MG63 (cell line): ENCODE measurements at regions not wholly inside any gene's neighbourhood (a gene's known extent, or its start where the extent isn't known, plus 50 kb on each side); places are given as distances from the start of the nearest gene placed in this dataset.

Experiments used
- DNase-seq: peaks from one replicate; pipeline ENCODE4 v3.0.0-alpha.2; 2020
- H3K27me3 ChIP-seq: fragments of 250-450 bp; sonication (Bioruptor Pico); 2 replicates; pipeline ENCODE4 v1.5.1; 2020; ENCODE audit warnings: mild to moderate bottlenecking, moderate library complexity
- H3K36me3 ChIP-seq: fragments of 250-450 bp; sonication (Bioruptor Pico); 2 replicates; pipeline ENCODE4 v1.5.1; 2020; ENCODE audit warnings: mild to moderate bottlenecking, moderate library complexity
- H3K4me3 ChIP-seq: fragments of 250-450 bp; sonication (Bioruptor Pico); 2 replicates; pipeline ENCODE4 v1.5.1; 2020; ENCODE audit warnings: mild to moderate bottlenecking, moderate library complexity
- H3K9me3 ChIP-seq: fragments of 250-450 bp; sonication (Bioruptor Pico); 2 replicates; pipeline ENCODE4 v1.5.1; 2020; ENCODE audit warnings: mild to moderate bottlenecking, moderate library complexity

DNA sequence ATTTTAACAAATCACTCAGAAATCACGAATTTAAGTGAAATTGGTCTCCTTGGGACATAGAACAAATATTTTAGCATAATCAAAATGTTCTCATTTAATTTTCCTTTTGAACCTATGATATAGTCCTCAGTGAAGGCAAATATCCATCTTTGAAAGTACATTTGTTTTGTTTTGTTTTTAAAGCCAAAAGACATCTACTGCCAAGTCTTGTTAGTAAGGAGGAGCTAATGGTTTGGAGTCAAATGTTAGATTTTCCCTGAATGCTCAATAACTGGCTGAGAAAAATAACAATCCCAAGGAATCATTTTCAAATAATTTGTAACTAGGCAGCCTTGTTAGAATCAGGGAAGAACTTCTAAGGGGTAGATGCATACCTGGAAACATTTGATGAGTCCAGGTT lies 302.9 kb upstream of the MAF start:
- Histone ChIP-seq H3K36me3 (no peaks in the 10 kb centered on the region), H3K9me3 (no peaks in the 10 kb centered on the region), H3K4me3 (no peak overlapping the region), H3K27me3 (no peaks in the 10 kb centered on the region)
- no peak for DNase-seq

DNA sequence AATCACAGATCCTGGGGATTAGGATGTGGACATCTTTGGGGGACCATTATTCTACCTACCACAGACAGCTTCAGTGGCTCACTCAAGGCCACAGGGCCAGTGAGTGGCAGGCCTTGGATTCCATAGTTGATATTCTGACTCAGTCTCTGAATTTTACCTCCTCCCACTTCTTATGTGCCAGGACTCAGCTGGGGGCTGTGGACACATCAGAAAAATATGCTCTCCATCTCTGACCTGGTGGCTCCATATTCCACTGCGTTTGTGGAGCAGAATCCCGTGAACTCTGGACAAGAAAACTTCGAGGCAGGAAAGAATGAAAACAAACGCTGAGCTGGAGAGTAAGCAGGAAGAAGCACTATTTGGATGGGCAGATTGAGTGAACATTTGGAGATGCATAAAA lies 301.8 kb upstream of the MAF start:
- Histone ChIP-seq H3K27me3 (no peaks in the 10 kb centered on the region), H3K4me3 (no peak overlapping the region), H3K36me3 (no peaks in the 10 kb centered on the region), H3K9me3 (no peaks in the 10 kb centered on the region)
- DNase-seq = peak; percentile 3

DNA sequence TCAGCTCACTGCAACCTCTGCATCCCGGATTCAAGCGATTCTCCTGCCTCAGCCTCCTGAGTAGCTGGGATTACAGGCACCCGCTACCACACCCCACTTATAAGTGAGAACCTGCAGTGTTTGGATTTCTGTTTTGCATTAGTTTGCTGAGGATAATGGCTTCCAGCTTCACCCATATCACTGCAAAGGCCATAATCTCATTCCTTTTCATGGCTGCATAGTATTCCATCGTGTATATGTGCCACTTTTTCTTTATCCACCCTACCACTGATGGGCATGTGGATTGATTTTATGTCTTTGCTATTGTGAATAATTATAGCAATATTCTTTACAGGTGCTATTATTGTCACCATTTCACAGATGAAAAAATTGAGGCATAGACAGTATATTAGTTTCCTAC lies 301.0 kb upstream of the MAF start:
- Histone ChIP-seq H3K9me3 (no peaks in the 10 kb centered on the region), H3K4me3 (no peak overlapping the region), H3K27me3 (no peaks in the 10 kb centered on the region), H3K36me3 (no peaks in the 10 kb centered on the region)
- DNase-seq = no peak

DNA sequence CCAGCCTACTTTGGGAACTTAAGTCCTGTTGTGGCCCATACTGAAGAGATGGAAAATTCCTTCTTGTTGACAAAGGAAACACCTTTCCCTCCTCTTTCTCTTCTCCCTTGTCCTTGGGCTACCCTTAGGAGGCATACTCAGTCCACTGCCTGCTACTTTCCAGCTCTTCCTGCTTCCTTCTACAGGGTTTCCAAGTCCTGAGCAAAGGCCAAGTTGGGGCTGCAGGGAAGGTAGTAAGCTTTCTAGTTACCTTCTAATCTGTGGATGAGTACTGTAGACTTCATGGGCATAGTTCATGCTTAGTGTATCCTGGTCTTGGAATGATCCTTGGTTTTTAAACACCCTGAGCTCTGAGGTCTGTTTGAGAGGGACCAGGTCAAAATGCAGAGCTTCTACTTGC lies 299.2 kb upstream of the MAF start:
- DNase-seq = no peak

DNA sequence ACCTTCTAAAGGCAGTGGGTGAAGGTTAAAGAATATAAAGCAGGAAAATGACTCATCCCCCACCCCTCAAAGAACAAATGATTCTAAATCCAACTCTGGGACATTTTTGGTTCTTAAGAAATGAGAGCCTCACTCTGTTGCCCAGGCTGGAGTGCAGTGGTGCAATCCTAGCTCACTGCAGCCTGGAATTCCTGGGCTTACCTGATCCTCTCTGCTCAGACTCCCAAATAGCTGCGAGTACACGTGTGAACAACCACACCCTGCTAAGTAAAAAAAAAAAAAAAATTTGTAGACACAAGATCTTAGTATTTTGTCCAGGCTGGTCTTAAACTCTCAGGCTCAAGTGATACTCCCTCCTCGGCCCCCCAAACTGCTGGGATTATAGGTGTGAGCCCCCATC lies 298.8 kb upstream of the MAF start:
- no peaks in the 10 kb centered on the region for H3K9me3 ChIP-seq
- DNase-seq = no peak
- no peaks in the 10 kb centered on the region for H3K36me3 ChIP-seq
- no peak overlapping the region for H3K4me3 ChIP-seq
- H3K27me3 ChIP-seq = no peaks in the 10 kb centered on the region

More for the DNA sequence above, 299.2 kb upstream of the MAF start:
- Histone ChIP-seq H3K36me3 (no peaks in the 10 kb centered on the region), H3K27me3 (no peaks in the 10 kb centered on the region), H3K9me3 (no peaks in the 10 kb centered on the region), H3K4me3 (no peak overlapping the region)

DNA sequence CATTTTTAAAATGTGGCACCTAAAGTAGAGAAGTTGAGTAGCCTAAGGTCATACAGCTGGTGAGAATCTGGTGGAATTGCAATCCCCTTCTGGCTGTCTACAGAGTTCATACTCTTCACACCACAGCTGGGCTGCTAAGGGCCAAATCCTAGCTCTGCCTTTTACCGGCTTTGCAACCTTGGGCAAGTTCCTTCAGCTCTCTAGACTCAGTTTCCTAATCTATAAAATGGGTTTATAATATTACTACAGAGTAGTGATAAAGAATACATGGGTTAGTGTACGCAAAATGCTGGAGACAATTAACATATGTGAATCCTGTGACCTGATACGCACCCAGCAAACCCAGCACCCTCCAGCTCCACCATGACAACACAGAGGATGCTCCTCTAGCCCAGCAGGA lies 298.2 kb upstream of the MAF start:
- Histone ChIP-seq H3K9me3 (no peaks in the 10 kb centered on the region), H3K4me3 (no peak overlapping the region), H3K27me3 (no peaks in the 10 kb centered on the region), H3K36me3 (no peaks in the 10 kb centered on the region)
- DNase-seq = no peak

DNA sequence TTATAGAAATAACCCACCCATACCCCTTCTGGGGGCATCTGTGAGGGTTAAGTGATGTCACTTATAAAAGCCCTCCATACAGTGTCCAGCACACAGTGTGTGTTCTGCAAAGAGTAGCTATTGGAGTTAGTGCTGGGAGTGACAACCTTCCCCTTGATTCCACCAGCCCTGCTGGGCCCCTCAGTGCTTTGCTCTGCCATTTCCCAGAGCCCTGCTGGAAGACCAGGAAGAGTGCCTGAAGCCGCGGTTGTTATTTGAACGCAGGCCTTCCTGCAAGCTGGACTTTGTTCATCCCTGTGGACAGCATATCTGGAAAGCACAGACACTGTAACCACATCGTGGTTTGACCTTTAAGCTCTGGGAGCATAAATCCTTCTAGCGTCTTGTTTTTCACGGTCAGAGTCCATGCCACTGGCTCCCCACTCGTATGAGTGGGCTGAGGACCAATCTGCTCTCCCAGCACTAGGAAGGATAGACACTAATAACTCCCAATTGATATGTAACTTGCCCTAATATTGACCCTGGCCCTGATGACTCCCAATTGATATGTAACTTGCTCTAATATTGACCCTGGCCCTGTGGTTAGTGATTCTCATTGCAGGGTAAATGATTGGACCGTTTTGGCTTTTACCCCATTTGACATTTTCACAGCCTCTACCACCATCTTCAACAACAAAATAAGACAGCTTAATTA lies 297.1 kb upstream of the MAF start:
- DNase-seq = no peak
- no peak overlapping the region for H3K4me3 ChIP-seq
- no peaks in the 10 kb centered on the region for H3K27me3 ChIP-seq
- no peaks in the 10 kb centered on the region for H3K36me3 ChIP-seq
- H3K9me3 ChIP-seq = no peaks in the 10 kb centered on the region

DNA sequence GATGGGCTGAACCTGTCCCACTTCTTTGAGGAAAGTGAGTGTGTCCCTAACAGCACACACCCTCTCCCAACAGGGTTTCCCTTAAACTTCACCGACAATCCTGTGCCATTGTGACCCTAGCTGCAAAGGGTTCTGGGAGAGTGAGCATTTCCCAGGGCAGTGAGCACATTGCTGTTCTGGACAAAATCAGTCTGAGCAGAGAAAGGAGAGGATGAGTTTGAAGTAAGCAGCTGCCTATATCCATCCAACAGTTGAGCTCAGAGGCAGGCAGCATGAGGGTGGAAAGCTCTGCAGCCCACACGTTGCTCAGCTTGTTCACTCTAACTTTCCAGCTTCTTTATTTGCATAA lies 296.5 kb upstream of the MAF start:
- Histone ChIP-seq H3K9me3 (no peaks in the 10 kb centered on the region), H3K4me3 (no peak overlapping the region), H3K27me3 (no peaks in the 10 kb centered on the region), H3K36me3 (no peaks in the 10 kb centered on the region)
- DNase-seq = no peak

DNA sequence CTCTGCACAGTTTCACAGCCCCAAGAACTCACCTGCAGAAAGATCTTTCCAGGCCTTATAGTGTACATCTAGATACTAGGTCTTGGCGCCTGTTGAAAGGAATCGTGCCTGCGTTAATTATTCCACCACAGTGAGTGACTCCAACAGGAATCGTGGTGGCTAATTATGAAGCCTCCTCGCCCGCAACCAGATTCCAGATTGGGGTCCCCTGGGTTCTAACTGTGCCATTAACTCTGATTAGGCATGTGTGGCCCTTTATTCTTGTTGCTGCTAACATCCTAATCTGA lies 295.3 kb upstream of the MAF start:
- no peak overlapping the region for H3K4me3 ChIP-seq
- no peaks in the 10 kb centered on the region for H3K36me3 ChIP-seq
- DNase-seq = no peak
- H3K9me3 ChIP-seq = no peaks in the 10 kb centered on the region
- no peaks in the 10 kb centered on the region for H3K27me3 ChIP-seq

DNA sequence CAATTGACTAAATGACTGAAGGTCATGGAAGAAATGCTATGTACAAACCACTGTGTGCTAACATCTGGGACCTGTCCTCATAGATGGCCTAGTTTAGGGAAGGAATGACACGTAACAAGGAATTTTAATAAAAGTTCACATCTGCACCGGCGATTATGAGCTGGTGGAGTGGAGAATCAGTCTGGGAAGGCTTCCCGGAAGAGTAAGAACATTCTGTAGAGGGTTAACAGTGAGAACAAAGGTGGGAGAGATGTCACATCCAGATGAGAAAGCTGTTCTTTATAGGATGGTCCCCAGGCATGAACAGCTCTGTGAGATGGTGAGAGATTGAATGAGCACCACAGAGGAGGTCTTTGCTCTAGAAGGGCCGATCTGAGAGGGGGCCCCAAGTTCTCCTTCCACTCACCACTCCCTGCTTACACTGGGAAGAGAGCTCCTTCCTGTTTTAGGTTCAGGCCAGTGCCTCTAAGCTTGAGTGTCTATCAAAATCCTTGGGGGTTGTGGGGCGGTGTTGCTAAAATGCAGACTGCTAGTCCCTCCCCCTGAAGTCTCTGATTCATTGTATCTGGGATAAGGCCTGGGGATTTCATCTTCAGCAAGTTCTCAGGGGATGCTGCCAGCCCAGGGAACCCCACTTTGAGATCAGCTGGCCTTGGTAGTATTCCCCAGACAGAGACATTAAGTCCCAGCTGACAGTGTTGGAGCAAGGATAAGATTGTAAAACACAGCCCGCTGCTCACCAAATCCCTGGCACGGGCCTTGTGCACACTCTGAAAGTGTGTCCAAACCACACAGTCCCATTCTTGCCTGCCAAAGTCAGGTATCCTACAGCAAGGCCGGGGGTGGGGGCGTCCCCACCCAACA lies 294.7 kb upstream of the MAF start:
- no peaks in the 10 kb centered on the region for H3K27me3 ChIP-seq
- no peak for DNase-seq
- H3K9me3 ChIP-seq = no peaks in the 10 kb centered on the region
- no peak overlapping the region for H3K4me3 ChIP-seq
- H3K36me3 ChIP-seq = no peaks in the 10 kb centered on the region

DNA sequence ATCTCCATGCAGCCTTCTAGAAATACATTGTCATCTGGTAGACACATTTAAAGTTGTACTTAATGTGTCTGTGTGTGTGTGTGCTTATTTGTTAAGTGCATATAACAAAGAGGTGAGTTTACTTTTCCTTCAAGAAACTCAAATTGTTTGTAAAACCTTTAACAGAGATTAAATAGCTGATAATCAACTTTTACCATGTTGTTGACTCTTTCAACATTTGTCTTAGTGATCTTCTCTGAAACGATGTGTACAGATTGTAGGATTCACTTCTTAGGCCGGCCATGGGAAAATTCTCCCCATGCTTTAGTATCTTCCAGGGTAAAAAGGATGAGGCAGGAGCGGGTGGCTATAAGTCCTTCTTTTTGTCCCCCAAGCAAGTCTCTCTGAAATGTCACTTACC lies 292.9 kb upstream of the MAF start:
- no peak for DNase-seq
- Histone ChIP-seq H3K9me3 (no peaks in the 10 kb centered on the region), H3K36me3 (no peaks in the 10 kb centered on the region), H3K27me3 (no peaks in the 10 kb centered on the region), H3K4me3 (no peak overlapping the region)

DNA sequence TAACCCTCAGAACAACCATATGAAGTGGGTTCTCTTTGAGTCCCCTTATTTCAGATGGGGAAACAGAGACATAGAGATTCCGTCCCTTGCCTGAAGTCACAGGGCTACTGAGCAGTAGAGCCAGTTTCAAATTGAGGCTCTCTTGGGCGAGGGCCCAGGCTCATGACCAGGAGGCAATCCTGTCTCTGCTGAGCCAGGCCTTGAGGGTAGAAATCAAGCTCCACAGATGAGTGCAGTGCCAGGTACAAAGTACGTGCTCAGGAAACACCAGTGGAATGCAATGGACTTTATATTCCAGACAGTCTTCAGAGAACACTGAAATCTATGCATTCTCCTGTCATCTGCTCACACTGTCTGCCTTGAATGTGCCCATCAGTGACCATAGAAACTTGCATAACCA lies 291.7 kb upstream of the MAF start:
- DNase-seq = no peak
- no peaks in the 10 kb centered on the region for H3K9me3 ChIP-seq
- no peaks in the 10 kb centered on the region for H3K27me3 ChIP-seq
- no peak overlapping the region for H3K4me3 ChIP-seq
- no peaks in the 10 kb centered on the region for H3K36me3 ChIP-seq

DNA sequence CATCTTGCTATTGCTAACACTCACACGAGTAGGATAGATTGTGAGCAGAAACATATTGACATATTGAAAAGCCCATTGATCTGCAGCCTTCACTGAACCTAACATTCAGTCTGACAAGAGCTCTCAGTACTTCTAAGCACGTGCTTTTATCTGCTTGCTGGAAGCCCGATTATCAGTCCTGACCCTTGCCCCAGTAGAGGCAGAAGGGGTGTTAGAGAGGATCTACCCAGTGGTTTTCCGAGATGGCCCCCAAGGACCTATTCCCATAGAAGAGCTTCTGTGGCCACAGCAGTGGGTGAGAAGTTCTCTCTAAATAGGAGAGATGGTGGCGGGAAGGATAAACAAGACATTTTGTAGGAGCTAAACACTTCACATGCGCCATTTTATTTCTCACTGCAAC lies 290.9 kb upstream of the MAF start:
- H3K4me3 ChIP-seq = no peak overlapping the region
- H3K9me3 ChIP-seq = no peaks in the 10 kb centered on the region
- H3K36me3 ChIP-seq = no peaks in the 10 kb centered on the region
- DNase-seq = no peak
- no peaks in the 10 kb centered on the region for H3K27me3 ChIP-seq

DNA sequence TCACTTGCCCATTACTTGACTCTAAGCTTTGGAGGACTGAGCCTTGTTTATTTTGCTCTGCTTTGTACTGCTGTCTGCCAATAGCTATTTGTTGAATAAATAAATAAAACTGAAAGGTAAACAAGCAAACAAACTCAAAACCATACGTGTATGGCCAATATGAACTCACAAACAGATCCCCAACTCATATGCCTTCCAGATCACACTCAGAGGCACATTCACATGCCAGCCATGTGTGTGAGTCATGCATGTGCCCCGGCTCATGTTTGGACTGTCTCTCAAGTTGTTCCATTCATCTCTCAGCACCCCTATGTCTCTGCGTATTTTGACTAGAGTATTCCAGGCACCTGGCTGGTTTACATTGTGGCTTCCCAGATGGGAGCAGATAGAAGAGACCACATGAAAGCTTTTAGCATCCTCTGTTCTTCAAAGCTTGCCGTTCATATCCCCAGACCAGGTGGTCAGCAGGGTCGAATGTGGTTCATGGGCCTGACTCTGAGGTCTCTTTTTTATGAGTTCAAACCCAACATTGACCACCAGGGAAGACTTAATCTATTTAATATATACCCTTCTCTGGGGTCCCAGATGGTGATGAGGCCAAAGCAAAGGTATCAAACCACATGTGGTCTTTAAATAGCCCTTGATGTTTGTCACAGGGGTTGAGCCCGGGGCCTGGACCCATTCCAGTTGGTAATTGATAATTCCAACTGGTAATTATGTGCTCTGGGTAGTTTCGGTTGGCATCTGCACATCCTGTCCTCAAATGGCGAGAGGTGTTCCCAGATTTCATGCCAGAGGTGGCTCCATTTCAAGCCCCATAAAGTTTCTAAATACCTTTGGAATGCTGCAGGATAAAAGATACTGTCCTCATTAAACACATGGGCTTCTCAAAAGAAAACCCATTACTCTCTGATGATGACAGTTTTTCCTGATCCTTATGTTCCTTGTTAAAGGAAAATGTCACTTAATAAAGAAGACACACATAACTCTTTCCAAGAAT lies 287.3 kb upstream of the MAF start:
- Histone ChIP-seq H3K4me3 (no peak overlapping the region), H3K27me3 (no peaks in the 10 kb centered on the region)

DNA sequence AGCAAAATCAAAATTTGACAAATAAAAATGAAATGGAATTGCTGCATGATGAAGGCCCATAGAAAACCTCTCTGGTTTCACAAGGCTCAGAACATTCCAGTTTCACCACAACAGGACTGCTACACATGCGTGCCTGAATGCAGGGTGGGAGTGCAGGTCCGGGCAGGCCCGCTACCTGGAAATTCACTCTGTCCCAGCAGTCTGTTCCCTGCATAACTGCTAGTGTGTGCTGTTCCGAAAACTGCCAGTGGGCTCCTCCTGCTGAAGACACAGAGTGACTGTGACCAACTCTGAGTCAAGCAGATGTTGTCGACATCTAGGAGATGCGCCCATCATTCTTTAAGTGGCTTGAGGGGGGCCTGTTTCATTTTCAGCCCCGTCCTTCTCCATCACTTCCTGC lies 284.8 kb upstream of the MAF start:
- no peaks in the 10 kb centered on the region for H3K9me3 ChIP-seq
- H3K4me3 ChIP-seq = no peak overlapping the region
- no peak for DNase-seq
- no peaks in the 10 kb centered on the region for H3K27me3 ChIP-seq
- H3K36me3 ChIP-seq = no peaks in the 10 kb centered on the region

More for the DNA sequence above, 287.3 kb upstream of the MAF start:
- Histone ChIP-seq H3K9me3 (no peaks in the 10 kb centered on the region), H3K36me3 (no peaks in the 10 kb centered on the region)
- DNase-seq = no peak

DNA sequence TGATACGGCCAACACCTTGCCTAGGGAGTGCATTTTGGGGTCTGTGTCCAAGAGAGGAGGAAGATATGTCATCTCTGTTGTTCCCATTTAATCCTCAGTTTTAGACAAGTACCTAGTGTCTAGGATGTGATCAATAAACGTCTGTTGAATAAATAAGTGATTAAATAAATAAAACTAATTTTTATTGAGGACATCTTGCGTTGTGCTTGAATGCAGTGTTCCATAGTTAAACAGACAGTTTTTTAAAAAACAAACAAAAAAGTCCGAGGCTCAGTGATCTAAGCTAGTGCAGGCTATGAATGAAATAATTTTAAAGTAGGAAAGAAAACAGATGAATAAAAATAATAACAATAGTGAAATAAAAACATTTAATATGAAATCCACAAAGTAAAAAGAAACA lies 283.0 kb upstream of the MAF start:
- no peak for DNase-seq
- Histone ChIP-seq H3K27me3 (no peaks in the 10 kb centered on the region), H3K4me3 (no peak overlapping the region), H3K36me3 (no peaks in the 10 kb centered on the region), H3K9me3 (no peaks in the 10 kb centered on the region)

DNA sequence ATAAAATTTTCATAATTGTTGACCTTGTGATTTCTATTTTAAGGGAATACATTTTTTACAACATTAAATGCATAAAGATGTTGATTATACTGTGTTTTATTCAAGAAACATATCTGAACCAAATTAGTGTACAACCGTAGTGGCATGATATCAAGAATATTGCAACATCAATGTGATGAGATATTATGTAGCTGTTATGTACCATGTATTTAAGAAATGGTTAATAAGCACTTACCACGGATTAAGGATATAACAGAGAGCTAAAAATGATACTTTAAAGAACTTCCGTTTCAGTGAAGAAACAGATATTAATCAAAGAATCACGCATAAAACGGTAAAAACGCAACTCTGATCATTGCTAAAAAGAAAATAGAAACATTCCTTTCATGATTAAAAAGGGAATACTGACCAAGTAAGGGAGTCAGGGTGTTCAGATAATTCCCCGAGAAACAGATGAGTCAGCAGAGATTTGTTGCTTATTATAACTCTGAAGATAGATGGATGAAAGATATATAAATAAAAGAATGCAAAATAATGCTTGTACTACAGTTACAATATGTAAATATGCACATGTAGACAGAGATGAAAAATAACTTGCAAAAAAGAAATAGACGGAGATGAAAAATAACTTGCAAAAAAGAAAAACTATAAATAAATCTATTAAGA lies 281.9 kb upstream of the MAF start:
- no peak for DNase-seq
- H3K4me3 ChIP-seq = no peak overlapping the region
- no peaks in the 10 kb centered on the region for H3K27me3 ChIP-seq
- no peaks in the 10 kb centered on the region for H3K9me3 ChIP-seq
- H3K36me3 ChIP-seq = no peaks in the 10 kb centered on the region
